Anterior cingulate cortex (tissue), 58 donors: ENCODE measurements at regions not wholly inside any gene's neighbourhood (a gene's known extent, or its start where the extent isn't known, plus 50 kb on each side); places are given as distances from the start of the nearest gene placed in this dataset.
A peak's percentile ranks its signal among the peaks of the same experiment; 100 is the strongest.

Source experiments
- DNase-seq, 58 donors: peaks; one replicate each; lab custom pipeline; 2025; lab: John Stamatoyannopoulos, UW

DNA sequence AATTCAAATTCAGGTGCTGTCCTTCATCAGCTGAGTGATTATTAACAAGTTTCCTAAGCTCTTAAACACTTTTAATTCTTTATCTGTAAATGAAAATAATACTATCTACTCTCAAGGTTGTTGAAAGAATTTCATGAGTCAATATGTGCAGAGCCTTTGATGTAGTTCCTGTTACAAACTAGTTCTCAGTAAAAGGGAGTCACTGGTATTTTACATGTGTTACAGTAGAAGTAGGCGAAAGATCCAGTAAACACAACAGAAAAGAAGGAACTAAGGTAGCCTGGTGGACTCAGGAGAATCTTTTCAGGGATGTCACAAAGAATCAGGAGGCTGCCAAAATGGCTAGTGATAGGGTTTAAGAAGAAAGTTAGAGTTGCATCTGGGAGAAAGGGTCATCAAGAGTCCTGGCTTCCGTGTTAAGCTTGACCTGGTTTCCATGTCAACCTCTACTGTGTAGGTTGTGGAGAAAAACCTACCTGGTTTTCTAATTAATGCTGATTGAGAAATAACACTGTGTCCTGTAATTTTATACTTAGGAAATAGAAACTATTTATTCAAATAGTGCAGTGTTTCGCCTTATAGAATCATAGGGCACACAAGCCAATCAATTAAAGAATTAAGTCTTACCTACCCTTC is 58.3 kb upstream of the TRIB2 start:
- no peak for DNase-seq

DNA sequence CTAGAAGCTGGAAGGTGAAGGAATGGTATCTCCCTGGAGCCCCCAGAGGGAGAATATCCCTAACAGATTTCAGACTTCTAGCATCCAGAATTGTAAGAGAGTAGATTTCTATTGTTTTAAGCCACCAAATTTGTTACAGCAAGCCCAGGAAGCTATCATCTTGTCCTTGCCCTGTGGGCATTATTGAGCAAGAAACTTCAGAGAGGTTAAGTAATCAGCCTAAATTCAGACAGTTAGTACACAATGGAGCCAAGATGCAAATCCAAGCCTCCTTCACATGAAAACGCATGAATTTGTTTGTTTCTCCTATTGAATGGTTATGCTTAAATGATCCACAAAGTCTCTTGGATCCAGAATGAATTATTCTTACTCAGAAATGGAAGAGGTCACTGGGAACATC is 55.2 kb upstream of the TRIB2 start:
- no peak for DNase-seq

DNA sequence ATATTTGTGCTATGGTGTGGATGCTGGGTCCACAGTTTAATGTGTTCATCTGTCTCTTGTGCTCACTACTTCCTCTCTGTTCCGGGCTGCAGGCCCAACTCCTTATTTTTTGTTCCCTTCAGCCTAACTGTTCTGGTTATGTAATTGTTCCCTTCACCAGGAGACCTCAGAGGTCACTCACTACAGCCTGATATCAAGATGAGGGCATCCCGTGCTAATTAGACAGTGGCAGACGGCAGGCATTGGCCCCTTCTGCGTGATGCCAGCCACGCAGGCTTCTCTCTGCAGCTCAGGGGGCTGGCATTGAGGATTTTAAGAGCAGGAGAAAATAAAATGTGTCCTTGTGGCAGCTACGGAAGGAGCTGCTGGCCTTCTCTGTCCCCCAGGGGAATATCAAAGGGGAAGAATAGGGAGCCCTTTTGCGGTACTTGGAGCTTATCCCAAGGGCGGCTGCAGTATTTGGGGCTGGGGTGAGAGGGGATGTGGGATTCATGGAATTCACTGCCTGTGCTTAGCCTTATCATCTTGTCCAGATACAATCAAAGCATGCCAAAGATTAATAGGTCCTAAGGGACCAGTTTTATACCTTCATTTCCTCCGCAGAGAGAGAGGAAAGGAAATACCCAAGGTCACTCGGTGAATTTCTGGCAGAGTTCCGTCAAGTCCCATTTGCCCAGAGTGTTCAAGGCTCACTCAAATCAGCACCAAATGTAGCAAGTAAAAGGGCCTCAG is 53.3 kb upstream of the TRIB2 start:
- peak in 2 of 58 donors; percentile 30 to 36 for DNase-seq

GRCh38 chr2:12665334-12665733 is 51.4 kb upstream of the TRIB2 start:
- DNase-seq = no peak

DNA sequence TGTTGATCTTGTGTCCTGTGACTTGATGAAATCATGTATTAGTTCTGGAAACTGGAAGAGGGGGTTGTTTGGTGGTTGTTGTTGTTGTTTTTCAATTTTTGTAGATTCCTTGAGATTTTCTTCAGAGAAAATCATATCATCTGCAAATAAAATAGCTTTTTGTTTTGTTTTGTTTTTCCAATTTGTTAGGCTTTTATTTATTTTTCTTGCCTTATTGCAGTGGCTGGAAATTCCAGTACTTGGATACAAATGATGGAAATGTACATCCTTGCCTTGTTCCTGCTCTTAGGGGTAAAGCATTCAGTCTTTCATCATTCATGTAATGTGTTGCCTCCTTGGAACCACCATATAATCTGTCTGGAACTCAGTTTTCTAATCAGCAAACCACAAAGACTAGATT is 50.3 kb upstream of the TRIB2 start:
- no peak for DNase-seq
